Panc1 (cell line): ENCODE measurements at regions not wholly inside any gene's neighbourhood (a gene's known extent, or its start where the extent isn't known, plus 50 kb on each side); places are given as distances from the start of the nearest gene placed in this dataset.

Source experiments
- CTCF ChIP-seq: fragments of 450-650 bp; IDR thresholded peaks from 2 replicates; pipeline ENCODE4 v1.5.1; 2017; ENCODE audit warnings: mild to moderate bottlenecking
- SIN3A ChIP-seq: IDR thresholded peaks from 2 replicates; pipeline ENCODE4 v1.6.1; 2012; ENCODE audit warnings: low read depth, mild to moderate bottlenecking, low read length, moderate library complexity, borderline replicate concordance; ENCODE audit not compliant: insufficient read depth

- TF ChIP-seq CTCF (no peak), SIN3A (no peak)
Measured at GRCh38 chrX:5549512-5549911, 679.2 kb downstream of the NLGN4X start.
